AG08395 (cell line): ENCODE measurements at regions not wholly inside any gene's neighbourhood (a gene's known extent, or its start where the extent isn't known, plus 50 kb on each side); places are given as distances from the start of the nearest gene placed in this dataset.

ENCODE experiments used
- DNase-seq: peaks from one replicate; pipeline ENCODE4 v3.0.0; 2012; ENCODE audit warnings: mixed read lengths, low spot score

- no peak for DNase-seq
These were observed 194.9 kb upstream of the CDH5 start for GRCh38 chr16:66171578-66171977.

- no peak for DNase-seq
These were observed 195.5 kb upstream of the CDH5 start for GRCh38 chr16:66170989-66171388.

- no peak for DNase-seq
These were observed 196.7 kb upstream of the CDH5 start for GRCh38 chr16:66169817-66170216.

- no peak for DNase-seq
These were observed 197.7 kb upstream of the CDH5 start for GRCh38 chr16:66168777-66169176.

- DNase-seq = no peak
These were observed 198.8 kb upstream of the CDH5 start for GRCh38 chr16:66167564-66168291.

GRCh38 chr16:66166490-66166889, 200.0 kb upstream of the CDH5 start:
- no peak for DNase-seq

- no peak for DNase-seq
These were observed 200.6 kb upstream of the CDH5 start for GRCh38 chr16:66165879-66166278.

GRCh38 chr16:66164581-66165247, 201.8 kb upstream of the CDH5 start:
- DNase-seq = no peak

GRCh38 chr16:66162821-66163220, 203.7 kb upstream of the CDH5 start:
- no peak for DNase-seq

- DNase-seq = no peak
These were observed 204.5 kb upstream of the CDH5 start for GRCh38 chr16:66161942-66162341.

- DNase-seq = no peak
These were observed 205.2 kb upstream of the CDH5 start for GRCh38 chr16:66161269-66161668.

- peak; percentile 30 for DNase-seq
These were observed 206.5 kb upstream of the CDH5 start for GRCh38 chr16:66159987-66160386.

- no peak for DNase-seq
These were observed 210.0 kb upstream of the CDH5 start for GRCh38 chr16:66156538-66156937.

GRCh38 chr16:66155933-66156332, 210.6 kb upstream of the CDH5 start:
- DNase-seq = no peak

GRCh38 chr16:66154801-66155200, 211.7 kb upstream of the CDH5 start:
- peak; percentile 48 for DNase-seq

GRCh38 chr16:66152823-66153393, 213.6 kb upstream of the CDH5 start:
- DNase-seq = peak; percentile 61

- no peak for DNase-seq
These were observed 214.3 kb upstream of the CDH5 start for GRCh38 chr16:66152181-66152580.

- DNase-seq = no peak
These were observed 215.6 kb upstream of the CDH5 start for GRCh38 chr16:66150698-66151482.

- DNase-seq = no peak
These were observed 219.2 kb upstream of the CDH5 start for GRCh38 chr16:66147291-66147690.

GRCh38 chr16:66146798-66147197, 219.7 kb upstream of the CDH5 start:
- DNase-seq = no peak

GRCh38 chr16:66144641-66145040, 221.8 kb upstream of the CDH5 start:
- no peak for DNase-seq

- no peak for DNase-seq
These were observed 223.1 kb upstream of the CDH5 start for GRCh38 chr16:66143415-66143814.

GRCh38 chr16:66141885-66142284, 224.6 kb upstream of the CDH5 start:
- no peak for DNase-seq
